HEK293 (cell line): ENCODE measurements at regions not wholly inside any gene's neighbourhood (a gene's known extent, or its start where the extent isn't known, plus 50 kb on each side); places are given as distances from the start of the nearest gene placed in this dataset.

Experiments used
- YY1 ChIP-seq: fragments of 450-650 bp; formaldehyde crosslinking; IDR thresholded peaks from 2 replicates; pipeline ENCODE4 v1.5.1; 2018; ENCODE audit warnings: missing biosample characterization, missing genetic modification characterization
- ZBTB7A ChIP-seq: fragments of 450-650 bp; formaldehyde crosslinking; IDR thresholded peaks from 2 replicates; pipeline ENCODE4 v1.5.1; 2016; ENCODE audit warnings: low read depth, missing biosample characterization, missing genetic modification characterization
- ZNF335 ChIP-seq: fragments of 450-650 bp; formaldehyde crosslinking; conservative IDR thresholded peaks from 2 replicates; pipeline ENCODE4 v1.5.1; 2016; ENCODE audit warnings: missing biosample characterization, missing genetic modification characterization
- ZNF768 ChIP-seq: fragments of 450-650 bp; formaldehyde crosslinking; IDR thresholded peaks from 2 replicates; pipeline ENCODE4 v1.5.1; 2018; ENCODE audit warnings: missing biosample characterization, mild to moderate bottlenecking, missing genetic modification characterization
- TF ChIP-seq, protein P1 (sequence below): fragments of 450-650 bp; formaldehyde crosslinking; IDR thresholded peaks from 2 replicates; pipeline ENCODE4 v1.5.1; 2016; ENCODE audit warnings: missing biosample characterization, missing genetic modification characterization
- TF ChIP-seq, protein P2 (sequence below): fragments of 450-650 bp; formaldehyde crosslinking; IDR thresholded peaks from 2 replicates; pipeline ENCODE4 v1.5.1; 2016; ENCODE audit warnings: missing biosample characterization, missing genetic modification characterization

DNA sequence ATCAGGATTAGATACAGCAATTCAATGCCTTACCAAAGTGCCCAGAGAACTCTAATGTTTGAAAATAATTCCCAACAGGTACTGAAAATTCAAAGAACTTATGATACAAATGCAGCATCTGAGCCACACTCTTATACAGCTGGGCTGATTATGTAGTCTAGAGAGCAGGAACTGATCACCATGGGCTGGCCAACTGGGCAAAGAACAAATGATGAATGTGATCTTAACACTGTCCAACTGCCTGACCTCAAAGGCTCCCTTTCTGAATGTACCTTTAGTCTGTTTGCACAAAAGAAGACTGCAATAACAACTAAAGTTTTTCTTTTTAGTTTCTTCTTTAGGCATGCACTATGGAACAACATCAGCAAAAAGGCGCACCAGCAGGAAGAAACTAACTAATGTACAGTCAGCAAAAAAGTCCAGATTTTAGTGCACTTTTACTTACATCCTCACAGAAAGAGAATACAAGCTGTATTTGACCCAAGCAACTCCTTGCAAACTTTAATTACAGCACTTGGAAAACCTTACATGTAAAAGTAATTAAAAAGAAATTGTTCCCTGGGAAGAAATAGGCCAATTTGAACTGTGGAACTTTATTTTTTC lies 1095.1 kb downstream of the IGSF11 start:
- TF ChIP-seq, protein P1, sequence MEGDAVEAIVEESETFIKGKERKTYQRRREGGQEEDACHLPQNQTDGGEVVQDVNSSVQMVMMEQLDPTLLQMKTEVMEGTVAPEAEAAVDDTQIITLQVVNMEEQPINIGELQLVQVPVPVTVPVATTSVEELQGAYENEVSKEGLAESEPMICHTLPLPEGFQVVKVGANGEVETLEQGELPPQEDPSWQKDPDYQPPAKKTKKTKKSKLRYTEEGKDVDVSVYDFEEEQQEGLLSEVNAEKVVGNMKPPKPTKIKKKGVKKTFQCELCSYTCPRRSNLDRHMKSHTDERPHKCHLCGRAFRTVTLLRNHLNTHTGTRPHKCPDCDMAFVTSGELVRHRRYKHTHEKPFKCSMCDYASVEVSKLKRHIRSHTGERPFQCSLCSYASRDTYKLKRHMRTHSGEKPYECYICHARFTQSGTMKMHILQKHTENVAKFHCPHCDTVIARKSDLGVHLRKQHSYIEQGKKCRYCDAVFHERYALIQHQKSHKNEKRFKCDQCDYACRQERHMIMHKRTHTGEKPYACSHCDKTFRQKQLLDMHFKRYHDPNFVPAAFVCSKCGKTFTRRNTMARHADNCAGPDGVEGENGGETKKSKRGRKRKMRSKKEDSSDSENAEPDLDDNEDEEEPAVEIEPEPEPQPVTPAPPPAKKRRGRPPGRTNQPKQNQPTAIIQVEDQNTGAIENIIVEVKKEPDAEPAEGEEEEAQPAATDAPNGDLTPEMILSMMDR (tag by site-specific recombination) = no peak
- TF ChIP-seq, protein P2, sequence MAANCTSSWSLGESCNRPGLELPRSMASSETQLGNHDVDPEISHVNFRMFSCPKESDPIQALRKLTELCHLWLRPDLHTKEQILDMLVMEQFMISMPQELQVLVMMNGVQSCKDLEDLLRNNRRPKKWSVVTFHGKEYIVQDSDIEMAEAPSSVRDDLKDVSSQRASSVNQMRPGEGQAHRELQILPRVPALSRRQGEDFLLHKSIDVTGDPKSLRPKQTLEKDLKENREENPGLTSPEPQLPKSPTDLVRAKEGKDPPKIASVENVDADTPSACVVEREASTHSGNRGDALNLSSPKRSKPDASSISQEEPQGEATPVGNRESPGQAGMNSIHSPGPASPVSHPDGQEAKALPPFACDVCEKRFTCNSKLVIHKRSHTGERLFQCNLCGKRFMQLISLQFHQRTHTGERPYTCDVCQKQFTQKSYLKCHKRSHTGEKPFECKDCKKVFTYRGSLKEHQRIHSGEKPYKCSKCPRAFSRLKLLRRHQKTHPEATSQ (tag by site-specific recombination) = no peak
- no peak for TF ChIP-seq ZNF768 (tag by site-specific recombination)
- no peak for TF ChIP-seq YY1
- no peak for TF ChIP-seq ZNF335 (tag by site-specific recombination)
- TF ChIP-seq ZBTB7A (tag by site-specific recombination) = no peak
